ENCODE measurements at regions not wholly inside any gene's neighbourhood (a gene's known extent, or its start where the extent isn't known, plus 50 kb on each side); places are given as distances from the start of the nearest gene placed in this dataset.

DNA sequence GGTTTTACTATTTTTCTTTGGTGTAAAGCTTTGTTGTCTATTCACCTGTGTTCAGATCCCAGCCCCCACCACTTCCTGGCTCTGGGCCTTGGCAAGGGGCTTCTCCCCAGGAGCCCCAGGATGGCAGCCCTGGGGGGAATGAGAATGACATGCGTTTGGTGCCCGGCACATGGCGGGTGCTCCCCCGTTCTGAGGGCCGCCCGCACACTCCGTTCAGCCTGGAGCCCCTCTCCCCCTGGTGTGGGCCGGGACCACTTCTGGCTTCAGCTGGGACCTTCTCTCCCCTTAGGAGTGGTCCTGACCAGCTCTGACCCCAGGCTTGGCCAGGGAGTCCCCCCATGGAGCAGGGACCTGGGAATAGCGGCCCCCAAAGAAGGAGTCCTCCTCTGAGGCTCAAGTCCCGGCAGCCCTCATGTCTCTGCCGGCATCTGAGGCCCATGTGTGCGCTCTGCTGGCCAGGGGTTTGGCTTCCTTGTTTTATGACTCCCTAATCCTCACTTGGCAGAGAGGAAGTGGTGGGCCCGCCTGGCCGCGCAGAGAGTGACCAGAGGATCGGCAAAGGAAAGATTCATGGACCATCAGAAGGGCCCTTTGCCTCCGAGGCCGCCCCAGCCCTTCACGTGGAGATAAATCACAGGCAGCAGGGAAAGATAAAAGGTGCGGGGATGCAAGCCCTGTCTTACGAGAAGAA lies 57.0 kb upstream of the LMX1B start:
- TF ChIP-seq, protein P1, sequence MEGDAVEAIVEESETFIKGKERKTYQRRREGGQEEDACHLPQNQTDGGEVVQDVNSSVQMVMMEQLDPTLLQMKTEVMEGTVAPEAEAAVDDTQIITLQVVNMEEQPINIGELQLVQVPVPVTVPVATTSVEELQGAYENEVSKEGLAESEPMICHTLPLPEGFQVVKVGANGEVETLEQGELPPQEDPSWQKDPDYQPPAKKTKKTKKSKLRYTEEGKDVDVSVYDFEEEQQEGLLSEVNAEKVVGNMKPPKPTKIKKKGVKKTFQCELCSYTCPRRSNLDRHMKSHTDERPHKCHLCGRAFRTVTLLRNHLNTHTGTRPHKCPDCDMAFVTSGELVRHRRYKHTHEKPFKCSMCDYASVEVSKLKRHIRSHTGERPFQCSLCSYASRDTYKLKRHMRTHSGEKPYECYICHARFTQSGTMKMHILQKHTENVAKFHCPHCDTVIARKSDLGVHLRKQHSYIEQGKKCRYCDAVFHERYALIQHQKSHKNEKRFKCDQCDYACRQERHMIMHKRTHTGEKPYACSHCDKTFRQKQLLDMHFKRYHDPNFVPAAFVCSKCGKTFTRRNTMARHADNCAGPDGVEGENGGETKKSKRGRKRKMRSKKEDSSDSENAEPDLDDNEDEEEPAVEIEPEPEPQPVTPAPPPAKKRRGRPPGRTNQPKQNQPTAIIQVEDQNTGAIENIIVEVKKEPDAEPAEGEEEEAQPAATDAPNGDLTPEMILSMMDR (IDR thresholded peaks at IDR 0.05) = no peak
- TF ChIP-seq ZFX (IDR thresholded peaks at IDR 0.05; ENCODE audit: borderline replicate concordance) = no peak
- no peak overlapping the region for H3K27ac ChIP-seq

DNA sequence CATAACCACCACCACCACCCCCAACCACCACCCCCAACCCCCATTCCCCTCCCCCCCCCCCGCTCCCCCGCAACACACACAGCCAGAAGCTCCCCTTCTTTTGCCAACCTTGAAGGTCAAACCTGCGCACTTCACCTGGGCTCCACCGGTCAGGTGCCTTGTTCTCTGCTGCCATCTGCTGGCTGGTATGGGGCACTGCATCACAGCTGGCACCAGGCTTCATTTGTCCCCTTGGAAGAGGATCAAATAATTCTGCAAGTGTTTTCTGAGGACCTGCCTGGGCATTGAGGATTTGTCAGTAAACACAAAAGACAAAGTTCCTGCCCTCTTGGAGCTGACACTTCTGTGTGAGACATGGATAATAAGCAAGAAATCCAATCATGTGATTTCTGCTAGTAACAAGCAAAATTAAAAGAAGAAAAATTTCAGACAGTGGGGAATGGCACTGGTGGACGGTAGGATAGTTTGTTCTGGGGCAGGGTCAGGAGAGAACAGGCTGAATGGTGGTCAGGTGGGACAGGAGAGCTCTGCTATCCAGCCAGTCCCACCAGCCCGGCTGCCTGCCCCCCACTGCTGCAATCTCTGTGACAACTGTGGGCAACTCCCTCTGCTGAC lies 55.6 kb upstream of the LMX1B start:
- TF ChIP-seq, protein P1 (IDR thresholded peaks at IDR 0.05) = peak; percentile 87
- TF ChIP-seq ZFX (IDR thresholded peaks at IDR 0.05; ENCODE audit: borderline replicate concordance) = no peak

GRCh38 chr9:126559296-126559695 lies 54.4 kb upstream of the LMX1B start:
- no peak overlapping the region for H3K27ac ChIP-seq
- no peak for TF ChIP-seq ZFX (IDR thresholded peaks at IDR 0.05; ENCODE audit: borderline replicate concordance)
- TF ChIP-seq, protein P1 (IDR thresholded peaks at IDR 0.05) = no peak

More for the DNA sequence above, 55.6 kb upstream of the LMX1B start:
- no peak overlapping the region for H3K27ac ChIP-seq

DNA sequence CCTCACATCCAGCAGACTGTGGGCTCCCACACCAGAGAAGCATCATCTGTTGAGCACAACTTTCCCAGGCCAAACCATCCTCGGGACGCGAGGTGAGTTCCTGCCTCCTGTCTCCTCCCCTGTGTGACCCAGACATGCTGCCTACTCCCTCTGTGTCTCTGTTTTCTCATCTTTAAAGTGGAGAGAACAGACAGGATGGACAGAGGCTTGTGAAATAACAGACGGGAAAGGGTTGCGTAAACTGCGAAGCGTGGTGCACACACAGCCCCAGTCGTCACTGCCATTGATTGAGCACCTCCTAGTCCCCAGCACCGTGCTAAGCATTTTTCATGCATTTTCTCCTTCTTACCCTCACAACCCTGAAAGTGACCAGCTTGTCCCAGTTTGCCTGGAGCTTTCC lies 52.1 kb upstream of the LMX1B start:
- H3K27ac ChIP-seq = no peak overlapping the region
- TF ChIP-seq ZFX (IDR thresholded peaks at IDR 0.05; ENCODE audit: borderline replicate concordance) = no peak
- TF ChIP-seq, protein P1 (IDR thresholded peaks at IDR 0.05) = no peak

GRCh38 chr9:126563556-126563955 lies 50.2 kb upstream of the LMX1B start:
- no peak for TF ChIP-seq ZFX (IDR thresholded peaks at IDR 0.05; ENCODE audit: borderline replicate concordance)
- TF ChIP-seq, protein P1 (IDR thresholded peaks at IDR 0.05) = no peak
- H3K27ac ChIP-seq = no peak overlapping the region
